Right atrium auricular region (tissue), 2 donors: ENCODE measurements at regions not wholly inside any gene's neighbourhood (a gene's known extent, or its start where the extent isn't known, plus 50 kb on each side); places are given as distances from the start of the nearest gene placed in this dataset.

Experiments
- DNase-seq: peaks from one replicate; pipeline ENCODE4 v3.0.0-alpha.2; 2019; ENCODE audit warnings: low spot score
- H3K27ac ChIP-seq, 2 donors: fragments of 200-600 bp; sonication (generic); 1 replicate in 1 of 2; 2 replicates in 1 of 2; pipeline ENCODE4 v1.5.1; 2016 to 2019
- H3K27me3 ChIP-seq, 2 donors: fragments of 200-600 bp; sonication (generic); one replicate each; pipeline versions ENCODE4 v1.5.1 to v1.6.0; 2017 to 2019
- H3K36me3 ChIP-seq: fragments of 200-600 bp; sonication (generic); one replicate; pipeline ENCODE4 v1.5.1; 2016
- H3K4me1 ChIP-seq, 2 donors: fragments of 200-600 bp; sonication (generic); one replicate each; pipeline versions ENCODE4 v1.5.1 to v1.6.0; 2017 to 2019
- H3K4me3 ChIP-seq, 2 donors: fragments of 200-600 bp; sonication (generic); 1 replicate in 1 of 2; 2 replicates in 1 of 2; pipeline ENCODE4 v1.5.1; 2017 to 2019; ENCODE audit warnings: mild to moderate bottlenecking in 1 of 2, moderate library complexity in 1 of 2
- H3K9me3 ChIP-seq, 2 donors: fragments of 200-600 bp; sonication (generic); one replicate each; pipeline ENCODE4 v1.5.1; 2019
- CTCF ChIP-seq, 2 donors: fragments of 200-600 bp; sonication (generic); IDR thresholded peaks; one replicate each; pipeline ENCODE4 v1.5.1; 2019; ENCODE audit warnings: antibody characterized with exemption in 2 of 2

- Histone ChIP-seq H3K27ac (no peak overlapping the region), H3K9me3 (no peaks in the 10 kb centered on the region), H3K36me3 (no peaks in the 10 kb centered on the region), H3K27me3 (no peaks in the 10 kb centered on the region), H3K4me3 (no peak overlapping the region), H3K4me1 (peaks cover 0 to 14% of the 10 kb centered on the region in 2 donors)
- no peak for DNase-seq
- no peak for TF ChIP-seq CTCF (IDR thresholded peaks at IDR 0.05)
Measured at GRCh38 chr4:17095771-17096170, 197.3 kb upstream of the LDB2 start.

GRCh38 chr4:17094876-17095210 is 196.4 kb upstream of the LDB2 start:
- no peak for TF ChIP-seq CTCF (IDR thresholded peaks at IDR 0.05)
- Histone ChIP-seq H3K27me3 (no peaks in the 10 kb centered on the region), H3K36me3 (no peaks in the 10 kb centered on the region), H3K4me3 (no peak overlapping the region), H3K4me1 (peaks cover 0 to 14% of the 10 kb centered on the region in 2 donors), H3K27ac (no peak overlapping the region), H3K9me3 (no peaks in the 10 kb centered on the region)
- DNase-seq: no peak

- Histone ChIP-seq H3K4me3 (no peak overlapping the region), H3K4me1 (peaks cover 0 to 14% of the 10 kb centered on the region in 2 donors), H3K27me3 (no peaks in the 10 kb centered on the region), H3K27ac (no peak overlapping the region), H3K36me3 (no peaks in the 10 kb centered on the region), H3K9me3 (no peaks in the 10 kb centered on the region)
- DNase-seq: no peak
- no peak for TF ChIP-seq CTCF (IDR thresholded peaks at IDR 0.05)
Measured at GRCh38 chr4:17094159-17094875, 195.9 kb upstream of the LDB2 start.

- no peak for DNase-seq
- Histone ChIP-seq H3K27me3 (no peaks in the 10 kb centered on the region), H3K9me3 (no peaks in the 10 kb centered on the region), H3K27ac (no peak overlapping the region), H3K36me3 (no peaks in the 10 kb centered on the region), H3K4me1 (peaks cover 0 to 14% of the 10 kb centered on the region in 2 donors), H3K4me3 (no peak overlapping the region)
- no peak for TF ChIP-seq CTCF (IDR thresholded peaks at IDR 0.05)
Measured at GRCh38 chr4:17093481-17093880, 195.0 kb upstream of the LDB2 start.

GRCh38 chr4:17092736-17093437 is 194.4 kb upstream of the LDB2 start:
- no peak for TF ChIP-seq CTCF (IDR thresholded peaks at IDR 0.05)
- no peak for DNase-seq
- Histone ChIP-seq H3K4me3 (no peak overlapping the region), H3K27me3 (no peaks in the 10 kb centered on the region), H3K9me3 (no peaks in the 10 kb centered on the region), H3K27ac (no peak overlapping the region), H3K36me3 (no peaks in the 10 kb centered on the region), H3K4me1 (peaks cover 0 to 14% of the 10 kb centered on the region in 2 donors)
